PC-3 (cell line): ENCODE measurements at regions not wholly inside any gene's neighbourhood (a gene's known extent, or its start where the extent isn't known, plus 50 kb on each side); places are given as distances from the start of the nearest gene placed in this dataset.

Source experiments
- ATAC-seq: fragments of 200-7000 bp; cut with Tn5 transposase; 2 replicates; pipeline ENCODE4 v1.9.1; 2020; ENCODE audit warnings: mild to moderate bottlenecking, moderate library complexity
- BruUV-seq: library from RNA; stranded (reverse); fragments of 400-500 nt; replicated peaks from 2 replicates; lab custom pipeline; 2021; lab: Mats Ljungman, UMichigan
- CTCF ChIA-PET: fragments of 300-600 bp; sonication (Branson Sonifier 250); formaldehyde crosslinking; loops from one replicate; lab custom pipeline; 2022; ENCODE audit warnings: antibody characterized with exemption; lab: Charles Lee
- POLR2A ChIA-PET: fragments of 300-600 bp; sonication (Branson Sonifier 250); formaldehyde crosslinking; loops from one replicate; lab custom pipeline; 2022; ENCODE audit warnings: antibody characterized with exemption; ENCODE audit not compliant: unreplicated experiment; lab: Charles Lee
- DNase-seq: peaks from one replicate; pipeline ENCODE4 v3.0.0-alpha.2; 2015
- H2AFZ ChIP-seq: fragments of 300-600 bp; sonication (generic); 2 replicates; pipeline ENCODE4 v1.6.0; 2016; ENCODE audit warnings: antibody characterized with exemption, low read length
- H3F3A ChIP-seq: fragments of 300-600 bp; sonication (generic); one replicate; pipeline ENCODE4 v1.6.0; 2017; ENCODE audit warnings: antibody characterized with exemption, low read length, control low read depth, mild to moderate bottlenecking; ENCODE audit not compliant: unreplicated experiment
- H3K27ac ChIP-seq: fragments of 300-600 bp; sonication (generic); 2 replicates; pipeline ENCODE4 v1.5.1; 2016; ENCODE audit warnings: mild to moderate bottlenecking, low read length
- H3K27me3 ChIP-seq: fragments of 300-600 bp; sonication (generic); 2 replicates; pipeline ENCODE4 v1.6.1; 2016; ENCODE audit warnings: low read length, mixed read lengths
- H3K36me3 ChIP-seq: fragments of 300-600 bp; sonication (generic); 2 replicates; pipeline ENCODE4 v1.6.1; 2016; ENCODE audit warnings: low read depth, mixed run types, low read length, mixed read lengths
- H3K4me1 ChIP-seq: fragments of 300-600 bp; sonication (generic); 2 replicates; pipeline ENCODE4 v1.5.1; 2016; ENCODE audit warnings: low read length; ENCODE audit not compliant: insufficient read depth
- H3K4me2 ChIP-seq: fragments of 300-600 bp; sonication (generic); 2 replicates; pipeline ENCODE4 v1.6.0; 2016; ENCODE audit warnings: low read length
- H3K4me3 ChIP-seq: fragments of 300-600 bp; sonication (generic); 2 replicates; pipeline ENCODE4 v1.5.1; 2016; ENCODE audit warnings: mild to moderate bottlenecking, low read length, mixed read lengths
- H3K79me2 ChIP-seq: fragments of 300-600 bp; sonication (generic); 2 replicates; pipeline ENCODE4 v1.6.1; 2017; ENCODE audit warnings: low read length, mixed read lengths
- H3K9ac ChIP-seq: fragments of 300-600 bp; sonication (generic); 2 replicates; pipeline ENCODE4 v1.6.0; 2016; ENCODE audit warnings: mild to moderate bottlenecking, low read length
- H3K9me2 ChIP-seq: fragments of 300-600 bp; sonication (generic); replicated peaks from 2 replicates; pipeline ENCODE4 v1.6.1; 2016; ENCODE audit warnings: mixed run types, low read length, mixed read lengths
- H3K9me3 ChIP-seq: fragments of 300-600 bp; sonication (generic); 2 replicates; pipeline ENCODE4 v1.6.1; 2016; ENCODE audit warnings: low read length, mixed read lengths
- H4K20me1 ChIP-seq: fragments of 300-600 bp; sonication (generic); 2 replicates; pipeline ENCODE4 v1.6.1; 2016; ENCODE audit warnings: low read length, mixed read lengths
- CTCF ChIP-seq: fragments of 300-600 bp; sonication (generic); conservative IDR thresholded peaks from 2 replicates; pipeline ENCODE4 v1.5.1; 2017; ENCODE audit warnings: antibody characterized with exemption, low read depth, mild to moderate bottlenecking, low read length
- EZH2 ChIP-seq: fragments of 300-600 bp; sonication (generic); IDR thresholded peaks from one replicate; pipeline ENCODE4 v1.6.1; 2017; ENCODE audit warnings: antibody characterized with exemption, mild to moderate bottlenecking, low read length; ENCODE audit not compliant: unreplicated experiment
- EZH2phosphoT487 ChIP-seq: fragments of 300-600 bp; sonication (generic); IDR thresholded peaks from 2 replicates; pipeline ENCODE4 v1.6.1; 2018; ENCODE audit warnings: mild to moderate bottlenecking, antibody characterized with exemption, low read length, borderline replicate concordance
- intact Hi-C: fragments of 100-400 bp; cut with micrococcal nuclease; formaldehyde crosslinking; loops from 2 replicates; pipeline ENCODE4 v1.9.0; 2023

- CTCF ChIA-PET = no interaction called here
- H2AFZ ChIP-seq = no peak overlapping the region
- H3K9me2 ChIP-seq = no peaks in the 10 kb centered on the region
- BruUV-seq = no TSS peak
- no peaks in the 10 kb centered on the region for H3K4me1 ChIP-seq
- TF ChIP-seq EZH2phosphoT487 = no peak
- TF ChIP-seq CTCF = no peak
- TF ChIP-seq EZH2 = no peak
- POLR2A ChIA-PET = no interaction called here
- no peak overlapping the region for H3K4me2 ChIP-seq
- ATAC-seq = no peak
- H3K9me3 ChIP-seq = no peaks in the 10 kb centered on the region
- intact Hi-C loops = no loop called here
- no peak overlapping the region for H3K9ac ChIP-seq
- no peaks in the 10 kb centered on the region for H4K20me1 ChIP-seq
- H3F3A ChIP-seq = no peaks in the 10 kb centered on the region
- H3K79me2 ChIP-seq = no peaks in the 10 kb centered on the region
- no peaks in the 10 kb centered on the region for H3K36me3 ChIP-seq
- peaks cover 7% of the 10 kb centered on the region; the same call in 1 of the 2 replicates for H3K27me3 ChIP-seq
- H3K4me3 ChIP-seq = no peak overlapping the region
- no peak for DNase-seq
- no peak overlapping the region for H3K27ac ChIP-seq
Observed at GRCh38 chr15:93943586-93943985, 287.8 kb upstream of the MCTP2 start.

GRCh38 chr15:93942269-93942694 lies 289.1 kb upstream of the MCTP2 start:
- ChIA-PET POLR2A (no interaction called here), CTCF (no interaction called here)
- Histone ChIP-seq H3K9me3 (no peaks in the 10 kb centered on the region), H2AFZ (no peak overlapping the region), H3K4me2 (no peak overlapping the region), H3K4me1 (no peaks in the 10 kb centered on the region), H3K36me3 (no peaks in the 10 kb centered on the region), H3K27ac (no peak overlapping the region), H3K9me2 (no peaks in the 10 kb centered on the region), H3F3A (no peaks in the 10 kb centered on the region), H4K20me1 (no peaks in the 10 kb centered on the region), H3K4me3 (no peak overlapping the region), H3K9ac (no peak overlapping the region), H3K27me3 (peaks cover 14% of the 10 kb centered on the region; the same call in 1 of the 2 replicates), H3K79me2 (no peaks in the 10 kb centered on the region)
- BruUV-seq = no TSS peak
- TF ChIP-seq CTCF (no peak), EZH2 (no peak), EZH2phosphoT487 (no peak)
- intact Hi-C loops = no loop called here
- no peak for ATAC-seq
- no peak for DNase-seq

GRCh38 chr15:93941697-93942096 lies 289.7 kb upstream of the MCTP2 start:
- CTCF ChIA-PET = no interaction called here
- no peaks in the 10 kb centered on the region for H3K9me2 ChIP-seq
- H3K36me3 ChIP-seq = no peaks in the 10 kb centered on the region
- POLR2A ChIA-PET = no interaction called here
- no TSS peak for BruUV-seq
- no peak for TF ChIP-seq EZH2
- no peak for TF ChIP-seq EZH2phosphoT487
- TF ChIP-seq CTCF = no peak
- H3K9ac ChIP-seq = no peak overlapping the region
- DNase-seq = no peak
- peaks cover 15% of the 10 kb centered on the region; the same call in 1 of the 2 replicates for H3K27me3 ChIP-seq
- no peaks in the 10 kb centered on the region for H3K9me3 ChIP-seq
- no peaks in the 10 kb centered on the region for H4K20me1 ChIP-seq
- no peak overlapping the region for H3K27ac ChIP-seq
- H3K4me2 ChIP-seq = no peak overlapping the region
- no peak overlapping the region for H3K4me3 ChIP-seq
- no peaks in the 10 kb centered on the region for H3K4me1 ChIP-seq
- ATAC-seq = no peak
- H3F3A ChIP-seq = no peaks in the 10 kb centered on the region
- intact Hi-C loops = no loop called here
- no peak overlapping the region for H2AFZ ChIP-seq
- no peaks in the 10 kb centered on the region for H3K79me2 ChIP-seq
